ENCODE measurements at regions not wholly inside any gene's neighbourhood (a gene's known extent, or its start where the extent isn't known, plus 50 kb on each side); places are given as distances from the start of the nearest gene placed in this dataset.

GRCh38 chr2:64234785-64235184, 90.6 kb upstream of the PELI1 start:
- no peaks in the 10 kb centered on the region for H3K9me3 ChIP-seq
- H3K27me3 ChIP-seq, result no peaks in the 10 kb centered on the region
- H3K27ac ChIP-seq, result no peak overlapping the region
- DNase-seq, result no peak
- 65 to 100% methylated on average over 3 of the region's 3 CpGs for WGBS, 2 donors (ENCODE audit: low coverage in 1 of 2)
- H3K4me3 ChIP-seq, result no peak overlapping the region
- no peak for TF ChIP-seq POLR2AphosphoS5 (IDR thresholded peaks at IDR 0.05)
- no peak for TF ChIP-seq EP300 (IDR thresholded peaks at IDR 0.05; ENCODE audit: low read depth)
- H3K4me1 ChIP-seq, result no peaks in the 10 kb centered on the region
- no peaks in the 10 kb centered on the region for H3K36me3 ChIP-seq
- intact Hi-C loops (cut with DNase I; ENCODE audit: low total_unique reads), result no loop called here
- in situ Hi-C loops (cut with MboI; ENCODE audit: low pct_ligation_motif_present in 1 of 4, low pct_unique_long_range_greater_than_20kb in 1 of 4, low sequenced_read_pairs in 3 of 4), result no loop called here

- no peak for DNase-seq
- no peaks in the 10 kb centered on the region for H3K9me3 ChIP-seq
- in situ Hi-C loops (cut with MboI; ENCODE audit: low pct_ligation_motif_present in 1 of 4, low pct_unique_long_range_greater_than_20kb in 1 of 4, low sequenced_read_pairs in 3 of 4), result no loop called here
Measured at GRCh38 chr2:64237266-64237665, 93.0 kb upstream of the PELI1 start.

DNA sequence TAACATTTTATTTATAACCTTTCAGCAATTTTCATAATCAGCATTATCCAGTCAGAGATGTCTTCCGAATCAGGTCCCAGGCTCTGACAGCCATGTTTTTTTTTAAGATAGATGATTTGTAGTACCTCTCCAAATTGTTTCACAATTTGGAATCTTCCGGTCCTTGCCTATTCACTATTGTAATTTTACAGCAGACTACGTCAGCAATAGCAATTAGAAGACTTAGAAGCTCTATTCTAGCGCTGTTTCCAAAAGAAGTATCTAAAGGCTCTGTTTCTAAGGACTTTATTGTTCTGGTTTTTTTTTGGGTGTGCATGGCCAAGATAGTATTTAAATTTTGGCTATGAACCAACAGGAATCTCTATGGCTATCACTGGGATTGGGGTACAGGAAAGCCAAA, 94.6 kb upstream of the PELI1 start:
- Histone ChIP-seq H3K4me3 (no peak overlapping the region), H3K9me3 (no peaks in the 10 kb centered on the region), H3K27ac (no peak overlapping the region), H3K36me3 (no peaks in the 10 kb centered on the region), H3K27me3 (no peaks in the 10 kb centered on the region), H3K4me1 (no peaks in the 10 kb centered on the region)
- in situ Hi-C loops (cut with MboI; ENCODE audit: low pct_ligation_motif_present in 1 of 4, low pct_unique_long_range_greater_than_20kb in 1 of 4, low sequenced_read_pairs in 3 of 4), result no loop called here
- TF ChIP-seq POLR2A (IDR thresholded peaks at IDR 0.05) (no peak), CTCF (IDR thresholded peaks at IDR 0.05) (no peak), EP300 (IDR thresholded peaks at IDR 0.05; ENCODE audit: low read depth) (no peak)
- intact Hi-C loops (cut with DNase I; ENCODE audit: low total_unique reads), result no loop called here
- DNase-seq, result no peak
- 92% methylated on average over 4 of the region's 4 CpGs for WGBS, 2 donors (ENCODE audit: low coverage in 1 of 2)

More at GRCh38 chr2:64237266-64237665, 93.0 kb upstream of the PELI1 start:
- TF ChIP-seq POLR2AphosphoS5 (IDR thresholded peaks at IDR 0.05), result no peak
- no peak for TF ChIP-seq EP300 (IDR thresholded peaks at IDR 0.05; ENCODE audit: low read depth)
- TF ChIP-seq CTCF (IDR thresholded peaks at IDR 0.05), result no peak
- TF ChIP-seq POLR2A (IDR thresholded peaks at IDR 0.05), result no peak
- no peak overlapping the region for H3K4me3 ChIP-seq
- no peaks in the 10 kb centered on the region for H3K27me3 ChIP-seq
- intact Hi-C loops (cut with DNase I; ENCODE audit: low total_unique reads), result no loop called here
- H3K4me1 ChIP-seq, result no peaks in the 10 kb centered on the region
- no peak overlapping the region for H3K27ac ChIP-seq
- no peaks in the 10 kb centered on the region for H3K36me3 ChIP-seq
- WGBS, 2 donors (ENCODE audit: low coverage in 1 of 2), result 72 to 86% methylated on average over 2 of the region's 2 CpGs

- no peaks in the 10 kb centered on the region for H3K36me3 ChIP-seq
- WGBS, 2 donors (ENCODE audit: low coverage in 1 of 2), result 80% methylated on average over 2 of the region's 2 CpGs; no CpG with 5 or more reads in 1 of the 2 donors
- intact Hi-C loops (cut with DNase I; ENCODE audit: low total_unique reads) (no loop called here), in situ Hi-C loops (cut with MboI; ENCODE audit: low pct_ligation_motif_present in 1 of 4, low pct_unique_long_range_greater_than_20kb in 1 of 4, low sequenced_read_pairs in 3 of 4) (no loop called here)
- no peaks in the 10 kb centered on the region for H3K4me1 ChIP-seq
- no peaks in the 10 kb centered on the region for H3K9me3 ChIP-seq
- H3K4me3 ChIP-seq, result no peak overlapping the region
- TF ChIP-seq EP300 (IDR thresholded peaks at IDR 0.05; ENCODE audit: low read depth) (no peak), POLR2AphosphoS5 (IDR thresholded peaks at IDR 0.05) (no peak), CTCF (IDR thresholded peaks at IDR 0.05) (no peak), POLR2A (IDR thresholded peaks at IDR 0.05) (no peak)
- H3K27me3 ChIP-seq, result no peaks in the 10 kb centered on the region
- DNase-seq, result no peak
- no peak overlapping the region for H3K27ac ChIP-seq
Measured at GRCh38 chr2:64243081-64244036, 99.1 kb upstream of the PELI1 start.
